ENCODE measurements at regions not wholly inside any gene's neighbourhood (a gene's known extent, or its start where the extent isn't known, plus 50 kb on each side); places are given as distances from the start of the nearest gene placed in this dataset.

DNA sequence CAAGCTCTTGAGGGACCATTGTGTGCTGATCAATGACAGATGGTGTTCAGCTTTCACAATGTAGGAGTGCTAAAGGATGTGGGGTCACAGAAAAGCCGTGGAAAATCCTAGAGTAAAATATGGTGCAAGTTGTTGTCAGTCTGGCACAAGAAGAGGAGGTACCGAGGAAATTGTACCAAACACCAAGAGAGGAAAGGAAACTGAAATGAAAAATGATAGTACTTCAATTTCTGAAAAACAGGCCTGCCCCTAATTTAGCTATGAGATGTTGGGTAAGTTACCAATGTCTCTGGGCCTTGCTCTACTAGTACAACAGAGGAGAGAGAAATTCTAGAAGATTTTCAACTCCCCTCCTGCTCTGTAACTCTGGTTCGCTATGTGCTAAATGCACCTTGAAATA lies 78.8 kb upstream of the PELI1 start:
- Mint-ChIP-seq H3K4me1 (ENCODE audit: low read depth) (peaks cover 15% of the 10 kb centered on the region), H3K27ac (peak overlapping the region; percentile 53), H3K9me3 (ENCODE audit: insufficient read depth) (no peaks in the 10 kb centered on the region), H3K4me3 (no peak overlapping the region), H3K36me3 (ENCODE audit: low read depth) (peaks cover 2% of the 10 kb centered on the region), H3K27me3 (ENCODE audit: low read depth) (no peaks in the 10 kb centered on the region)
- ATAC-seq (peak; percentile 31), DNase-seq (no peak)
- ChIA-PET POLR2A (interaction anchor here (0.7 to 1.1 kb wide), 2 partner anchors 105 to 382 kb away, joined by 3 to 4 read pairs; no protein-coding TSS in a partner anchor), CTCF (interaction anchor here (0.6 to 2.3 kb wide), 9 partner anchors 9 to 265 kb away, joined by 3 to 18 read pairs (median 4); no protein-coding TSS in a partner anchor)

- ATAC-seq (no peak), DNase-seq (no peak)
- Mint-ChIP-seq H3K27ac (no peak overlapping the region), H3K4me1 (ENCODE audit: low read depth) (peaks cover 24% of the 10 kb centered on the region), H3K4me3 (no peak overlapping the region), H3K27me3 (ENCODE audit: low read depth) (no peaks in the 10 kb centered on the region), H3K9me3 (ENCODE audit: insufficient read depth) (no peaks in the 10 kb centered on the region), H3K36me3 (ENCODE audit: low read depth) (peaks cover 2% of the 10 kb centered on the region)
- CTCF ChIA-PET = interaction anchor here (1.5 kb wide), 1 partner anchor 263 kb away, joined by 4 read pairs; no protein-coding TSS in a partner anchor
- POLR2A ChIA-PET = interaction anchor here (1.3 kb wide), 1 partner anchor 11 kb away, joined by 3 read pairs; no protein-coding TSS in a partner anchor
These were observed 81.3 kb upstream of the PELI1 start for GRCh38 chr2:64225491-64225890.

GRCh38 chr2:64226611-64227010 lies 82.4 kb upstream of the PELI1 start:
- no peaks in the 10 kb centered on the region for H3K27me3 Mint-ChIP-seq (ENCODE audit: low read depth)
- peaks cover 24% of the 10 kb centered on the region for H3K4me1 Mint-ChIP-seq (ENCODE audit: low read depth)
- CTCF ChIA-PET = interaction anchor here (0.8 kb wide), 1 partner anchor 12 kb away, joined by 3 read pairs; no protein-coding TSS in a partner anchor
- ATAC-seq (no peak), DNase-seq (no peak)
- H3K36me3 Mint-ChIP-seq (ENCODE audit: low read depth) = peaks cover 2% of the 10 kb centered on the region
- H3K9me3 Mint-ChIP-seq (ENCODE audit: insufficient read depth) = no peaks in the 10 kb centered on the region
- H3K4me3 Mint-ChIP-seq = no peak overlapping the region
- POLR2A ChIA-PET = interaction anchor here (1.3 kb wide), 1 partner anchor 12 kb away, joined by 3 read pairs; no protein-coding TSS in a partner anchor
- no peak overlapping the region for H3K27ac Mint-ChIP-seq

DNA sequence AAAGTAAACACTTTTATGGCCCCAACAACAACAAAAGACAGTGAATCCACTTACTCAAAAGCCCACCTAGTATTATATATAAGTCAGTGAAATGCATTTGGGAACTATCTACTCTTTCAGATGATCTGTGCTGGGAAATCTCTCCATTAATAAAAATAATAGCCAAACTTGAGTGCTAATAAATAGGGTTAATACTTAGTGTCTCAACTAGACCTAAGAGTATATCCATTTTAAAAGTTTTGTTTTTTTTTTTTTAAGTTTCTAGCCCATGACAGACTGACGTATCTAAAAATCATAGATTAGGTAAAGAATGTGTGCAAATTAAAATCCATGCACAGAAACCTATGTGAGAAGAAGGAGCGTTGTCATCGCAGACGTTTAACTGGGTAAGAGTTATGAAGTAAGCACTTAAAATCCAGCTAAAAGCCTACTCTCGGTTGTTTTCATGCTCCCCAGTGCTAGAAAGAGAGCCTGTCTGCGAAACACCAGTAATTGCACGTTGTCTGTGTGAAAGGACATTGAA lies 83.4 kb upstream of the PELI1 start:
- no peak overlapping the region for H3K27ac Mint-ChIP-seq
- ATAC-seq = no peak
- peak overlapping the region; percentile 80 for H3K4me3 Mint-ChIP-seq
- H3K27me3 Mint-ChIP-seq (ENCODE audit: low read depth) = no peaks in the 10 kb centered on the region
- POLR2A ChIA-PET = interaction anchor here (0.6 to 0.9 kb wide), 3 partner anchors 13 to 96 kb away, joined by 3 to 4 read pairs (median 3); no protein-coding TSS in a partner anchor
- H3K9me3 Mint-ChIP-seq (ENCODE audit: insufficient read depth) = no peaks in the 10 kb centered on the region
- peaks cover 22% of the 10 kb centered on the region for H3K4me1 Mint-ChIP-seq (ENCODE audit: low read depth)
- DNase-seq = no peak
- H3K36me3 Mint-ChIP-seq (ENCODE audit: low read depth) = peaks cover 2% of the 10 kb centered on the region
- CTCF ChIA-PET = interaction anchor here (0.9 to 2.2 kb wide), 3 partner anchors 8 to 100 kb away, joined by 3 to 16 read pairs (median 8); no protein-coding TSS in a partner anchor

DNA sequence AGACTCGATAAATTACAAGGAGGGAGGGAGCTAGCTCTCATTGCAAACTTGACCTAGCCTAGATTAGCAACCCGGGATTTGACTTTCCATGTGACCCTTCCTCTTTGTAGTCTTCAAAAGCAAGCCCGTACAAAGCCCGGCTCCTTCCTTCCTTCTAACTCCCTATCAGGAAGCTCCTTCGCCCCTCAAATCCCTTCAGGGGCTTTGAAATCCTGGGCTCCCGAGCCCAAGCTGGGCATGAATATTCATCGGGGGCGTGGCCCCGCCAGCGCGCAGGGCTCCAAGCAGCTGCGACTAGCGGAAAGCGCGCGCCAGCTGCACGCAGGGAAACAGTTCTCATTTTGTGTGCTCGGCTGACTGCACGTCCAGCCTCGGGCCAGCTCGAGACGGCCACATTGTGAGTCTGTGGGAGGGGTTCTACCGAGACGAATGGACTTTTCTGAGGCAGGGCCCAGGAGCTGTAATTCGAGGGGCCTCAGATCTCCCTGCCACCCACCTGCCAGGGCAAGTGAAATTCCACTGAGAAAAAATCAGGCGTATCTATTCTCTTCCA lies 84.0 kb upstream of the PELI1 start:
- ATAC-seq (peak; percentile 96), DNase-seq (peak; percentile 69)
- Mint-ChIP-seq H3K27me3 (ENCODE audit: low read depth) (no peaks in the 10 kb centered on the region), H3K27ac (peak overlapping the region; percentile 77), H3K4me1 (ENCODE audit: low read depth) (peaks cover 16% of the 10 kb centered on the region), H3K9me3 (ENCODE audit: insufficient read depth) (no peaks in the 10 kb centered on the region), H3K4me3 (peak overlapping the region; percentile 80), H3K36me3 (ENCODE audit: low read depth) (peaks cover 2% of the 10 kb centered on the region)
- ChIA-PET CTCF (interaction anchor here (0.9 to 2.2 kb wide), 3 partner anchors 8 to 99 kb away, joined by 3 to 16 read pairs (median 8); no protein-coding TSS in a partner anchor), POLR2A (interaction anchor here (0.6 to 0.9 kb wide), 5 partner anchors 11 to 100 kb away, joined by 3 to 4 read pairs (median 3); no protein-coding TSS in a partner anchor)

DNA sequence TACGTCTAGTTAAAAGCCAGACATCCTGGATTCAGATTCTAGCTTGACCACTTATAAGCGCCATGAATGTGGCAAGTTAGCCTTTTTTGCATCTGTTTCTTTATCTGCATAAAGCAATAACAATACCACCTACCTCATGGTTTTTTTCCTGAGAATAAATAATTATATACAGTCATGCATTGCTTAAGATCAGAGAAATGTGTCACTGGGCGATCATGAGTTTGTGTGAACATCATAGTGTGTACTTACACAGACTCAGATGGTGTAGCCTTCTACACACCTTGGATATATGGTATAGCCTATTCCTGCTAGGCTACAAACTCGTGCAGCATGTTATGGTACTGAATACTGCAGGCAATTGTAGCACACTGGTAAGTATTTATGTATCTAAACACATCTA lies 84.7 kb upstream of the PELI1 start:
- DNase-seq = no peak
- Mint-ChIP-seq H3K4me3 (peak overlapping the region; percentile 80), H3K27me3 (ENCODE audit: low read depth) (peaks cover 2% of the 10 kb centered on the region), H3K4me1 (ENCODE audit: low read depth) (peaks cover 11% of the 10 kb centered on the region), H3K36me3 (ENCODE audit: low read depth) (no peaks in the 10 kb centered on the region), H3K27ac (peak overlapping the region; percentile 77), H3K9me3 (ENCODE audit: insufficient read depth) (no peaks in the 10 kb centered on the region)
- CTCF ChIA-PET = interaction anchor here (2.2 kb wide), 1 partner anchor 98 kb away, joined by 16 read pairs; no protein-coding TSS in a partner anchor
- POLR2A ChIA-PET = interaction anchor here (0.8 to 0.9 kb wide), 2 partner anchors 12 to 99 kb away, joined by 3 read pairs; no protein-coding TSS in a partner anchor
- no peak for ATAC-seq

- Mint-ChIP-seq H3K36me3 (ENCODE audit: low read depth) (no peaks in the 10 kb centered on the region), H3K4me3 (no peak overlapping the region), H3K9me3 (ENCODE audit: insufficient read depth) (no peaks in the 10 kb centered on the region), H3K4me1 (ENCODE audit: low read depth) (peaks cover 11% of the 10 kb centered on the region), H3K27ac (no peak overlapping the region), H3K27me3 (ENCODE audit: low read depth) (peaks cover 2% of the 10 kb centered on the region)
- POLR2A ChIA-PET = no interaction called here
- CTCF ChIA-PET = no interaction called here
- no peak for DNase-seq
- ATAC-seq = no peak
These were observed 86.3 kb upstream of the PELI1 start for GRCh38 chr2:64230540-64230939.

DNA sequence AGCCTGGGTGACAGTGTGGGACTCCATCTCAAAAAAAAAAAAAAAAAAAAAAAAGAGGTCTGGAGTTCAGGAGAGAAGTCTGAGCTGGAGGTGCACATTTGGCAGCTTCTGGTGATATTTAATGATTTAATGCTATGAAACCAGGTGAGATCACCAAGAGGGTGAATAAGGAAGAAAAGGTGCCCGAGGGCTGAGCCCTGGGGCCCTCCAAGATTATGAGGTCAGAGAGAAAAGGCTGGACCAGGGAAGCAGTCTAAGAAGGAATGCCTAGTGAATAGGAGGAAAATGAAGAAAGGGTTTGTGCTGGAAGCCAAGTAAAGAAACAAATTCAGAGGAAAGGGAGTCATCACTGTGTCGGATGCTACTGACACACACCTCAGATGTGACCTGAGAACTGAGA lies 88.0 kb upstream of the PELI1 start:
- no peak overlapping the region for H3K27ac Mint-ChIP-seq
- no peak for DNase-seq
- ATAC-seq = no peak
- no peak overlapping the region for H3K4me3 Mint-ChIP-seq
- peaks cover 11% of the 10 kb centered on the region for H3K4me1 Mint-ChIP-seq (ENCODE audit: low read depth)
- H3K9me3 Mint-ChIP-seq (ENCODE audit: insufficient read depth) = no peaks in the 10 kb centered on the region
- ChIA-PET POLR2A (no interaction called here), CTCF (interaction anchor here (0.7 to 0.9 kb wide), 2 partner anchors 12 to 41 kb away, joined by 3 read pairs; no protein-coding TSS in a partner anchor)
- H3K27me3 Mint-ChIP-seq (ENCODE audit: low read depth) = peaks cover 2% of the 10 kb centered on the region
- no peaks in the 10 kb centered on the region for H3K36me3 Mint-ChIP-seq (ENCODE audit: low read depth)

GRCh38 chr2:64233376-64233922 lies 89.2 kb upstream of the PELI1 start:
- peaks cover 5% of the 10 kb centered on the region for H3K4me1 Mint-ChIP-seq (ENCODE audit: low read depth)
- no peak for DNase-seq
- no peak for ATAC-seq
- no peaks in the 10 kb centered on the region for H3K36me3 Mint-ChIP-seq (ENCODE audit: low read depth)
- POLR2A ChIA-PET = no interaction called here
- peaks cover 2% of the 10 kb centered on the region for H3K27me3 Mint-ChIP-seq (ENCODE audit: low read depth)
- H3K9me3 Mint-ChIP-seq (ENCODE audit: insufficient read depth) = no peaks in the 10 kb centered on the region
- no peak overlapping the region for H3K27ac Mint-ChIP-seq
- CTCF ChIA-PET = interaction anchor here (1.1 kb wide), 2 partner anchors 19 to 94 kb away, joined by 3 to 4 read pairs; no protein-coding TSS in a partner anchor
- H3K4me3 Mint-ChIP-seq = no peak overlapping the region

DNA sequence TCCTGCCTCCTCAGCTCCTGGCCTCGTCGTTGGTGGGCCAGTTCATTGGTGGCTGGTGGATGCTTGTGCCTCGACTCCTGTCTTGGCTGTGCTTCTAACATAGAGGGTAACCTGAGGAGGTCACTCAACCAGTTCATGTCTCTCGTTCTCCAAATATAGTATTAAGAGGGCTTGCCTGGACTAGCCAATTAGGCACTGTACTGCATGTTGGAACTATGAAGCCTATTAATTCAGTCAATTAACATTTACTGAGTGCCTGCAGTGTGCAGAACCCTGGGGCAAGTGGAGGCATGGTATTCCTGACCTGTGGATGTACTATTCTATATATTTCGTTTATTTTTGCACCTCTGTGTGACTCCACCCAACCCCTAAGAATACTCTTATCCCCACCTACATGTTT lies 89.9 kb upstream of the PELI1 start:
- ATAC-seq (no peak), DNase-seq (no peak)
- ChIA-PET CTCF (interaction anchor here (1.1 kb wide), 2 partner anchors 19 to 94 kb away, joined by 3 to 4 read pairs; no protein-coding TSS in a partner anchor), POLR2A (no interaction called here)
- no peaks in the 10 kb centered on the region for H3K9me3 Mint-ChIP-seq (ENCODE audit: insufficient read depth)
- no peak overlapping the region for H3K4me3 Mint-ChIP-seq
- no peaks in the 10 kb centered on the region for H3K36me3 Mint-ChIP-seq (ENCODE audit: low read depth)
- peaks cover 2% of the 10 kb centered on the region for H3K27me3 Mint-ChIP-seq (ENCODE audit: low read depth)
- no peak overlapping the region for H3K27ac Mint-ChIP-seq
- H3K4me1 Mint-ChIP-seq (ENCODE audit: low read depth) = no peaks in the 10 kb centered on the region

GRCh38 chr2:64234785-64235184 lies 90.6 kb upstream of the PELI1 start:
- H3K4me3 Mint-ChIP-seq = no peak overlapping the region
- ATAC-seq = no peak

GRCh38 chr2:64237266-64237665 lies 93.0 kb upstream of the PELI1 start:
- POLR2A ChIA-PET = no interaction called here
- no peak for ATAC-seq
- no peak overlapping the region for H3K4me3 Mint-ChIP-seq

More at GRCh38 chr2:64234785-64235184, 90.6 kb upstream of the PELI1 start:
- ChIA-PET POLR2A (no interaction called here), CTCF (no interaction called here)
- Mint-ChIP-seq H3K36me3 (ENCODE audit: low read depth) (no peaks in the 10 kb centered on the region), H3K9me3 (ENCODE audit: insufficient read depth) (no peaks in the 10 kb centered on the region), H3K27me3 (ENCODE audit: low read depth) (peaks cover 2% of the 10 kb centered on the region), H3K27ac (no peak overlapping the region), H3K4me1 (ENCODE audit: low read depth) (no peaks in the 10 kb centered on the region)
- no peak for DNase-seq

More at GRCh38 chr2:64237266-64237665, 93.0 kb upstream of the PELI1 start:
- peaks cover 13% of the 10 kb centered on the region for H3K27me3 Mint-ChIP-seq (ENCODE audit: low read depth)
- H3K4me1 Mint-ChIP-seq (ENCODE audit: low read depth) = no peaks in the 10 kb centered on the region
- no peaks in the 10 kb centered on the region for H3K9me3 Mint-ChIP-seq (ENCODE audit: insufficient read depth)
- CTCF ChIA-PET = no interaction called here
- DNase-seq = no peak
- H3K27ac Mint-ChIP-seq = no peak overlapping the region
- H3K36me3 Mint-ChIP-seq (ENCODE audit: low read depth) = no peaks in the 10 kb centered on the region

Data from activated CD8-positive, alpha-beta T cell treated with anti-CD3 and anti-CD28 coated beads, Interleukin-2, amount 10 ng/mL, durations not matched to agents 7 days and 5 days (primary cell).